Caco-2 (cell line): ENCODE measurements at regions not wholly inside any gene's neighbourhood (a gene's known extent, or its start where the extent isn't known, plus 50 kb on each side); places are given as distances from the start of the nearest gene placed in this dataset.

Experiments
- BruUV-seq: library from RNA; stranded (reverse); fragments of 400-500 nt; replicated peaks from 2 replicates; lab custom pipeline; 2021; lab: Mats Ljungman, UMichigan
- CTCF ChIA-PET: fragments of 300-600 bp; sonication (Branson Sonifier 250); formaldehyde crosslinking; loops from one replicate; lab custom pipeline; 2022; ENCODE audit warnings: antibody characterized with exemption; lab: Charles Lee
- POLR2A ChIA-PET: fragments of 300-600 bp; sonication (Branson Sonifier 250); formaldehyde crosslinking; loops from one replicate; lab custom pipeline; 2022; ENCODE audit warnings: antibody characterized with exemption; lab: Charles Lee
- DNase-seq, 2 experiments: peaks; one replicate each; pipeline versions ENCODE4 v3.0.0 to v3.0.0-alpha.2; 2020 to 2022
- H3K27me3 ChIP-seq: replicated peaks from 2 replicates; pipeline ENCODE4 v1.6.0; 2011; ENCODE audit warnings: low read length; ENCODE audit not compliant: control insufficient read depth, insufficient read depth
- H3K36me3 ChIP-seq: 2 replicates; pipeline ENCODE4 v1.5.1; 2011; ENCODE audit warnings: low read length; ENCODE audit not compliant: control insufficient read depth, insufficient read depth
- H3K4me1 ChIP-seq: fragments of 250-450 bp; sonication (Bioruptor Pico); 2 replicates; pipeline ENCODE4 v1.5.1; 2020; ENCODE audit warnings: mild to moderate bottlenecking
- H3K4me3 ChIP-seq: 2 replicates; pipeline ENCODE4 v1.5.1; 2011; ENCODE audit warnings: low read depth, mild to moderate bottlenecking, control low read depth, low read length
- H3K9me3 ChIP-seq: fragments of 250-450 bp; sonication (Bioruptor Pico); 2 replicates; pipeline ENCODE4 v1.5.1; 2020; ENCODE audit warnings: mild to moderate bottlenecking, moderate library complexity
- H3K27ac Mint-ChIP-seq: one replicate; pipeline ENCODE4 v1.8.0; 2022; ENCODE audit warnings: mixed read lengths; ENCODE audit not compliant: unreplicated experiment
- H3K27me3 Mint-ChIP-seq: one replicate; pipeline ENCODE4 v1.8.0; 2022; ENCODE audit warnings: mixed read lengths; ENCODE audit not compliant: insufficient read depth, unreplicated experiment
- H3K36me3 Mint-ChIP-seq: one replicate; pipeline ENCODE4 v1.8.0; 2022; ENCODE audit warnings: mild to moderate bottlenecking, mixed read lengths; ENCODE audit not compliant: insufficient read depth, unreplicated experiment
- H3K4me1 Mint-ChIP-seq: one replicate; pipeline ENCODE4 v1.8.0; 2022; ENCODE audit warnings: low read depth, mixed read lengths; ENCODE audit not compliant: unreplicated experiment
- H3K4me3 Mint-ChIP-seq: one replicate; pipeline ENCODE4 v1.8.0; 2022; ENCODE audit warnings: mild to moderate bottlenecking, moderate library complexity, mixed read lengths; ENCODE audit not compliant: unreplicated experiment
- H3K9me3 Mint-ChIP-seq: one replicate; pipeline ENCODE4 v1.8.0; 2022; ENCODE audit warnings: mixed read lengths; ENCODE audit not compliant: unreplicated experiment
- CTCF ChIP-seq, 2 experiments: fragments of 200-600 bp in 1 of 2; IDR thresholded peaks; 1 replicate in 1 of 2; 2 replicates in 1 of 2; pipeline versions ENCODE4 v1.5.1 to v1.8.0; 2011 to 2022; ENCODE audit warnings: antibody characterized with exemption in 1 of 2, control low read depth in 1 of 2, inconsistent platforms in 1 of 2, low read depth in 1 of 2, low read length in 1 of 2, mild to moderate bottlenecking in 1 of 2, moderate library complexity in 1 of 2; ENCODE audit not compliant: insufficient read depth in 1 of 2, severe bottlenecking in 1 of 2, unreplicated experiment in 1 of 2
- intact Hi-C: fragments of 100-400 bp; cut with micrococcal nuclease; formaldehyde crosslinking; loops from one replicate; pipeline ENCODE4 v1.10.0; 2022; ENCODE audit not compliant: unreplicated experiment

GRCh38 chr20:56748476-56749377, 119.6 kb downstream of the TFAP2C start:
- peak in 1 of 2 experiments; percentile 35 for DNase-seq
- Mint-ChIP-seq H3K36me3 (no peaks in the 10 kb centered on the region), H3K4me1 (peaks cover 7% of the 10 kb centered on the region)

GRCh38 chr20:56750430-56750829, 121.3 kb downstream of the TFAP2C start:
- no peak overlapping the region for H3K4me3 Mint-ChIP-seq
- no peak overlapping the region for H3K4me3 ChIP-seq
- peaks cover 2% of the 10 kb centered on the region for H3K27me3 Mint-ChIP-seq
- no peaks in the 10 kb centered on the region for H3K36me3 ChIP-seq
- H3K27me3 ChIP-seq: no peaks in the 10 kb centered on the region
- no peak overlapping the region for H3K27ac Mint-ChIP-seq
- no TSS peak for BruUV-seq
- H3K4me1 Mint-ChIP-seq: peaks cover 7% of the 10 kb centered on the region
- H3K4me1 ChIP-seq: peaks cover 11% of the 10 kb centered on the region; the same call in 1 of the 2 replicates
- intact Hi-C loops: loop anchor here (5.0 kb wide), 1 partner anchor 118 kb away; no protein-coding TSS in a partner anchor
- DNase-seq: peak; percentile 43 to 82
- no peaks in the 10 kb centered on the region for H3K9me3 Mint-ChIP-seq
- no peaks in the 10 kb centered on the region for H3K36me3 Mint-ChIP-seq
- ChIA-PET CTCF (interaction anchor here (0.6 kb wide), 1 partner anchor 134 kb away, joined by 4 read pairs; no protein-coding TSS in a partner anchor), POLR2A (interaction anchor here (0.5 kb wide), 1 partner anchor 16 kb away, joined by 7 read pairs; no protein-coding TSS in a partner anchor)
- H3K9me3 ChIP-seq: no peaks in the 10 kb centered on the region
- no peak for TF ChIP-seq CTCF (IDR thresholded peaks at IDR 0.05; ENCODE audit: insufficient read depth in 1 of 2, low read depth in 1 of 2, low read length in 1 of 2, severe bottlenecking in 1 of 2, unreplicated experiment in 1 of 2)

More at GRCh38 chr20:56748476-56749377, 119.6 kb downstream of the TFAP2C start:
- intact Hi-C loops: no loop called here
- H3K9me3 Mint-ChIP-seq: no peaks in the 10 kb centered on the region
- no peaks in the 10 kb centered on the region for H3K36me3 ChIP-seq
- H3K9me3 ChIP-seq: no peaks in the 10 kb centered on the region
- H3K4me3 ChIP-seq: no peak overlapping the region
- no TSS peak for BruUV-seq
- no peaks in the 10 kb centered on the region for H3K27me3 ChIP-seq
- POLR2A ChIA-PET: no interaction called here
- H3K4me3 Mint-ChIP-seq: no peak overlapping the region
- CTCF ChIA-PET: interaction anchor here (0.6 kb wide), 1 partner anchor 20 kb away, joined by 3 read pairs; no protein-coding TSS in a partner anchor
- H3K4me1 ChIP-seq: peaks cover 11% of the 10 kb centered on the region; the same call in 1 of the 2 replicates
- H3K27ac Mint-ChIP-seq: no peak overlapping the region
- no peak for TF ChIP-seq CTCF (IDR thresholded peaks at IDR 0.05; ENCODE audit: insufficient read depth in 1 of 2, low read depth in 1 of 2, low read length in 1 of 2, severe bottlenecking in 1 of 2, unreplicated experiment in 1 of 2)
- H3K27me3 Mint-ChIP-seq: peaks cover 2% of the 10 kb centered on the region

- H3K27ac Mint-ChIP-seq: no peak overlapping the region
- H3K9me3 Mint-ChIP-seq: no peaks in the 10 kb centered on the region
- Histone ChIP-seq H3K9me3 (peaks cover 3% of the 10 kb centered on the region), H3K4me3 (no peak overlapping the region), H3K36me3 (no peaks in the 10 kb centered on the region), H3K27me3 (no peaks in the 10 kb centered on the region), H3K4me1 (peaks cover 11% of the 10 kb centered on the region; the same call in 1 of the 2 replicates)
- ChIA-PET CTCF (no interaction called here), POLR2A (no interaction called here)
- no TSS peak for BruUV-seq
- H3K27me3 Mint-ChIP-seq: peaks cover 2% of the 10 kb centered on the region
- no peak for DNase-seq
- intact Hi-C loops: loop anchor here (5.0 kb wide), 1 partner anchor 120 kb away; no protein-coding TSS in a partner anchor
- no peak overlapping the region for H3K4me3 Mint-ChIP-seq
- TF ChIP-seq CTCF (IDR thresholded peaks at IDR 0.05; ENCODE audit: insufficient read depth in 1 of 2, low read depth in 1 of 2, low read length in 1 of 2, severe bottlenecking in 1 of 2, unreplicated experiment in 1 of 2): no peak
- no peaks in the 10 kb centered on the region for H3K36me3 Mint-ChIP-seq
- H3K4me1 Mint-ChIP-seq: peaks cover 7% of the 10 kb centered on the region
Observed at GRCh38 chr20:56752274-56752673, 123.2 kb downstream of the TFAP2C start.
